WTC11 (cell line): ENCODE measurements at regions not wholly inside any gene's neighbourhood (a gene's known extent, or its start where the extent isn't known, plus 50 kb on each side); places are given as distances from the start of the nearest gene placed in this dataset.

Experiments used
- ATAC-seq: fragments of 200-7000 bp; cut with Tn5 transposase; 2 replicates; pipeline ENCODE4 v1.10.0; 2021; ENCODE audit warnings: mild to moderate bottlenecking, moderate library complexity
- CTCF ChIA-PET: fragments of 300-600 bp; sonication (Branson Sonifier 250); formaldehyde crosslinking; loops from one replicate; lab custom pipeline; 2021; ENCODE audit warnings: antibody characterized with exemption; lab: Charles Lee
- POLR2A ChIA-PET: fragments of 350-600 bp; sonication (Branson Sonifier 250); formaldehyde crosslinking; loops from one replicate; lab custom pipeline; 2021; ENCODE audit warnings: antibody characterized with exemption; lab: Charles Lee
- DNase-seq: peaks from one replicate; pipeline ENCODE4 v3.0.0; 2021; ENCODE audit warnings: low spot score
- H3K27ac Mint-ChIP-seq: 2 replicates; pipeline ENCODE4 v1.8.0; 2021; ENCODE audit warnings: mixed read lengths
- H3K27me3 Mint-ChIP-seq: 2 replicates; pipeline ENCODE4 v1.8.0; 2021; ENCODE audit warnings: low read depth, mild to moderate bottlenecking, moderate library complexity, mixed read lengths
- H3K36me3 Mint-ChIP-seq: 2 replicates; pipeline ENCODE4 v1.8.0; 2021; ENCODE audit warnings: mixed read lengths
- H3K4me1 Mint-ChIP-seq: 2 replicates; pipeline ENCODE4 v1.8.0; 2022; ENCODE audit warnings: mixed read lengths
- H3K4me3 Mint-ChIP-seq: 2 replicates; pipeline ENCODE4 v1.8.0; 2021; ENCODE audit warnings: mild to moderate bottlenecking, moderate library complexity, mixed read lengths
- H3K9me3 Mint-ChIP-seq: 2 replicates; pipeline ENCODE4 v1.8.0; 2021; ENCODE audit warnings: mixed read lengths
- CBFB ChIP-seq: sonication (generic); formaldehyde crosslinking; IDR thresholded peaks from 2 replicates; pipeline ENCODE4 v1.8.1; 2022; ENCODE audit warnings: mild to moderate bottlenecking, low read depth, missing genetic modification reagents
- EMX1 ChIP-seq: fragments of 250-450 bp; sonication (Bioruptor Pico); IDR thresholded peaks from 2 replicates; pipeline ENCODE4 v1.8.0; 2021; ENCODE audit warnings: mild to moderate bottlenecking
- FOXJ3 ChIP-seq: sonication (generic); formaldehyde crosslinking; IDR thresholded peaks from 2 replicates; pipeline ENCODE4 v1.9.0; 2021; ENCODE audit warnings: missing genetic modification reagents, mild to moderate bottlenecking, borderline replicate concordance
- FOXP1 ChIP-seq: sonication (generic); formaldehyde crosslinking; IDR thresholded peaks from 2 replicates; pipeline ENCODE4 v1.8.0; 2022; ENCODE audit warnings: missing genetic modification reagents, mild to moderate bottlenecking, moderate library complexity, borderline replicate concordance
- OVOL2 ChIP-seq: fragments of 250-450 bp; sonication (Bioruptor Pico); IDR thresholded peaks from 2 replicates; pipeline ENCODE4 v1.9.0; 2021; ENCODE audit warnings: mild to moderate bottlenecking, borderline replicate concordance
- TEAD1 ChIP-seq: sonication (generic); formaldehyde crosslinking; IDR thresholded peaks from 2 replicates; pipeline ENCODE4 v1.8.0; 2022; ENCODE audit warnings: mild to moderate bottlenecking, missing genetic modification reagents
- ZNF317 ChIP-seq: sonication (generic); formaldehyde crosslinking; IDR thresholded peaks from 2 replicates; pipeline ENCODE4 v1.8.1; 2023; ENCODE audit warnings: low read depth, mild to moderate bottlenecking, moderate library complexity, missing genetic modification reagents, borderline replicate concordance
- ZNF396 ChIP-seq: fragments of 250-450 bp; sonication (Bioruptor Pico); IDR thresholded peaks from 2 replicates; pipeline ENCODE4 v1.8.0; 2021; ENCODE audit warnings: mild to moderate bottlenecking, moderate library complexity, borderline replicate concordance
- ZNF423 ChIP-seq: fragments of 250-450 bp; sonication (Bioruptor Pico); IDR thresholded peaks from 2 replicates; pipeline ENCODE4 v2.1.2; 2022; ENCODE audit warnings: mild to moderate bottlenecking, moderate library complexity
- TF ChIP-seq, protein P1 (sequence below): fragments of 250-450 bp; sonication (Bioruptor Pico); IDR thresholded peaks from 2 replicates; pipeline ENCODE4 v1.9.0; 2021; ENCODE audit warnings: mild to moderate bottlenecking
- TF ChIP-seq, protein P2 (sequence below): sonication (generic); formaldehyde crosslinking; IDR thresholded peaks from 2 replicates; pipeline ENCODE4 v1.8.0; 2022; ENCODE audit warnings: mild to moderate bottlenecking, missing genetic modification reagents
- TF ChIP-seq, protein P3 (sequence below): sonication (generic); formaldehyde crosslinking; IDR thresholded peaks from 2 replicates; pipeline ENCODE4 v1.8.1; 2023; ENCODE audit warnings: mild to moderate bottlenecking, moderate library complexity, missing genetic modification reagents
- TF ChIP-seq, protein P4 (sequence below): sonication (generic); formaldehyde crosslinking; IDR thresholded peaks from 2 replicates; pipeline ENCODE4 v1.8.1; 2022; ENCODE audit warnings: mild to moderate bottlenecking, moderate library complexity, missing genetic modification reagents
- TF ChIP-seq, protein P5 (sequence below): sonication (generic); formaldehyde crosslinking; conservative IDR thresholded peaks from 2 replicates; pipeline ENCODE4 v1.8.1; 2022; ENCODE audit warnings: mild to moderate bottlenecking, missing genetic modification reagents
- TF ChIP-seq, protein P6 (sequence below): fragments of 250-450 bp; sonication (Bioruptor Pico); IDR thresholded peaks from 2 replicates; pipeline ENCODE4 v1.9.0; 2021; ENCODE audit warnings: mild to moderate bottlenecking
- TF ChIP-seq, protein P7 (sequence below): sonication (generic); formaldehyde crosslinking; IDR thresholded peaks from 2 replicates; pipeline ENCODE4 v1.8.0; 2022; ENCODE audit warnings: mild to moderate bottlenecking, missing genetic modification reagents
- TF ChIP-seq, protein P8 (sequence below): sonication (generic); formaldehyde crosslinking; IDR thresholded peaks from 2 replicates; pipeline ENCODE4 v1.8.0; 2022; ENCODE audit warnings: mild to moderate bottlenecking, missing genetic modification reagents
- TF ChIP-seq, protein P9 (sequence below): sonication (generic); formaldehyde crosslinking; IDR thresholded peaks from 2 replicates; pipeline ENCODE4 v1.8.1; 2022; ENCODE audit warnings: low read depth, mild to moderate bottlenecking, moderate library complexity, missing genetic modification reagents, borderline replicate concordance
- TF ChIP-seq, protein P10 (sequence below): sonication (generic); formaldehyde crosslinking; IDR thresholded peaks from 2 replicates; pipeline ENCODE4 v1.8.1; 2023; ENCODE audit warnings: mild to moderate bottlenecking, missing genetic modification reagents, moderate library complexity
- TF ChIP-seq, protein P11 (sequence below): sonication (generic); formaldehyde crosslinking; IDR thresholded peaks from 2 replicates; pipeline ENCODE4 v1.8.0; 2022; ENCODE audit warnings: missing genetic modification reagents

DNA sequence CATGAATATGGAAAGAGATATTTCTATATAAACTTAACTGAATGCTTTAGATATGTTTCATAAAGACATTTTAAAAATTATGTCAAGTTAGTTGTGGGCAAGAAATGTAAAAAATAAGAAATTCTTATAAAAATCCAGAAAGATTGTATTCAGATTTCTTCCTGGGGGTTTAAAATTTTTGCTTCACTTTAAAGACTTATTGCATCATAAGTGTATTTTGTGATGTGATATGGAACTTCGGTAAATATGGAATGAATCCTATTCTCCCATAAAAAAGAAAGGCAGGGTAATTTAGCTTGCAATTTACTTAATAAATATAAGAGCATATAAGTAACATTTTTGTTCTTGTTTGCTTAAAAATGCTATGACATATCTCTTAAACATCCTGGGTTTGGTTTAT is 104.8 kb upstream of the CWC22 start:
- Mint-ChIP-seq H3K9me3 (peaks cover 7% of the 10 kb centered on the region), H3K4me3 (no peak overlapping the region), H3K27me3 (no peaks in the 10 kb centered on the region), H3K36me3 (no peaks in the 10 kb centered on the region), H3K27ac (no peak overlapping the region), H3K4me1 (0 out of 2 replicates have a peak, but pooled peaks cover under 1% of the 10 kb centered on the region)
- ATAC-seq (no peak), DNase-seq (no peak)
- CTCF ChIA-PET: interaction anchor here (0.6 kb wide), 1 partner anchor 13 kb away, joined by 3 read pairs; no protein-coding TSS in a partner anchor
- POLR2A ChIA-PET: no interaction called here
- TF ChIP-seq FOXJ3 (CRISPR knock-in tag) (no peak), TEAD1 (CRISPR knock-in tag) (no peak), ZNF423 (CRISPR knock-in tag) (no peak), EMX1 (CRISPR knock-in tag) (no peak), CBFB (CRISPR knock-in tag) (no peak), ZNF396 (CRISPR knock-in tag) (no peak), FOXP1 (CRISPR knock-in tag) (no peak), OVOL2 (CRISPR knock-in tag) (no peak), ZNF317 (no peak)
- TF ChIP-seq, protein P1, sequence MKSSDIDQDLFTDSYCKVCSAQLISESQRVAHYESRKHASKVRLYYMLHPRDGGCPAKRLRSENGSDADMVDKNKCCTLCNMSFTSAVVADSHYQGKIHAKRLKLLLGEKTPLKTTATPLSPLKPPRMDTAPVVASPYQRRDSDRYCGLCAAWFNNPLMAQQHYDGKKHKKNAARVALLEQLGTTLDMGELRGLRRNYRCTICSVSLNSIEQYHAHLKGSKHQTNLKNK (CRISPR knock-in tag): no peak
- TF ChIP-seq, protein P2, sequence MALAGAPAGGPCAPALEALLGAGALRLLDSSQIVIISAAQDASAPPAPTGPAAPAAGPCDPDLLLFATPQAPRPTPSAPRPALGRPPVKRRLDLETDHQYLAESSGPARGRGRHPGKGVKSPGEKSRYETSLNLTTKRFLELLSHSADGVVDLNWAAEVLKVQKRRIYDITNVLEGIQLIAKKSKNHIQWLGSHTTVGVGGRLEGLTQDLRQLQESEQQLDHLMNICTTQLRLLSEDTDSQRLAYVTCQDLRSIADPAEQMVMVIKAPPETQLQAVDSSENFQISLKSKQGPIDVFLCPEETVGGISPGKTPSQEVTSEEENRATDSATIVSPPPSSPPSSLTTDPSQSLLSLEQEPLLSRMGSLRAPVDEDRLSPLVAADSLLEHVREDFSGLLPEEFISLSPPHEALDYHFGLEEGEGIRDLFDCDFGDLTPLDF (CRISPR knock-in tag): no peak
- TF ChIP-seq, protein P3, sequence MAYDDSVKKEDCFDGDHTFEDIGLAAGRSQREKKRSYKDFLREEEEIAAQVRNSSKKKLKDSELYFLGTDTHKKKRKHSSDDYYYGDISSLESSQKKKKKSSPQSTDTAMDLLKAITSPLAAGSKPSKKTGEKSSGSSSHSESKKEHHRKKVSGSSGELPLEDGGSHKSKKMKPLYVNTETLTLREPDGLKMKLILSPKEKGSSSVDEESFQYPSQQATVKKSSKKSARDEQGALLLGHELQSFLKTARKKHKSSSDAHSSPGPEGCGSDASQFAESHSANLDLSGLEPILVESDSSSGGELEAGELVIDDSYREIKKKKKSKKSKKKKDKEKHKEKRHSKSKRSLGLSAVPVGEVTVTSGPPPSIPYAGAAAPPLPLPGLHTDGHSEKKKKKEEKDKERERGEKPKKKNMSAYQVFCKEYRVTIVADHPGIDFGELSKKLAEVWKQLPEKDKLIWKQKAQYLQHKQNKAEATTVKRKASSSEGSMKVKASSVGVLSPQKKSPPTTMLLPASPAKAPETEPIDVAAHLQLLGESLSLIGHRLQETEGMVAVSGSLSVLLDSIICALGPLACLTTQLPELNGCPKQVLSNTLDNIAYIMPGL (CRISPR knock-in tag): no peak
- TF ChIP-seq, protein P4, sequence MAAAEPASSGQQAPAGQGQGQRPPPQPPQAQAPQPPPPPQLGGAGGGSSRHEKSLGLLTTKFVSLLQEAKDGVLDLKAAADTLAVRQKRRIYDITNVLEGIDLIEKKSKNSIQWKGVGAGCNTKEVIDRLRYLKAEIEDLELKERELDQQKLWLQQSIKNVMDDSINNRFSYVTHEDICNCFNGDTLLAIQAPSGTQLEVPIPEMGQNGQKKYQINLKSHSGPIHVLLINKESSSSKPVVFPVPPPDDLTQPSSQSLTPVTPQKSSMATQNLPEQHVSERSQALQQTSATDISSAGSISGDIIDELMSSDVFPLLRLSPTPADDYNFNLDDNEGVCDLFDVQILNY: no peak
- TF ChIP-seq, protein P5, sequence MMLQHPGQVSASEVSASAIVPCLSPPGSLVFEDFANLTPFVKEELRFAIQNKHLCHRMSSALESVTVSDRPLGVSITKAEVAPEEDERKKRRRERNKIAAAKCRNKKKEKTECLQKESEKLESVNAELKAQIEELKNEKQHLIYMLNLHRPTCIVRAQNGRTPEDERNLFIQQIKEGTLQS (CRISPR knock-in tag): no peak
- TF ChIP-seq, protein P6, sequence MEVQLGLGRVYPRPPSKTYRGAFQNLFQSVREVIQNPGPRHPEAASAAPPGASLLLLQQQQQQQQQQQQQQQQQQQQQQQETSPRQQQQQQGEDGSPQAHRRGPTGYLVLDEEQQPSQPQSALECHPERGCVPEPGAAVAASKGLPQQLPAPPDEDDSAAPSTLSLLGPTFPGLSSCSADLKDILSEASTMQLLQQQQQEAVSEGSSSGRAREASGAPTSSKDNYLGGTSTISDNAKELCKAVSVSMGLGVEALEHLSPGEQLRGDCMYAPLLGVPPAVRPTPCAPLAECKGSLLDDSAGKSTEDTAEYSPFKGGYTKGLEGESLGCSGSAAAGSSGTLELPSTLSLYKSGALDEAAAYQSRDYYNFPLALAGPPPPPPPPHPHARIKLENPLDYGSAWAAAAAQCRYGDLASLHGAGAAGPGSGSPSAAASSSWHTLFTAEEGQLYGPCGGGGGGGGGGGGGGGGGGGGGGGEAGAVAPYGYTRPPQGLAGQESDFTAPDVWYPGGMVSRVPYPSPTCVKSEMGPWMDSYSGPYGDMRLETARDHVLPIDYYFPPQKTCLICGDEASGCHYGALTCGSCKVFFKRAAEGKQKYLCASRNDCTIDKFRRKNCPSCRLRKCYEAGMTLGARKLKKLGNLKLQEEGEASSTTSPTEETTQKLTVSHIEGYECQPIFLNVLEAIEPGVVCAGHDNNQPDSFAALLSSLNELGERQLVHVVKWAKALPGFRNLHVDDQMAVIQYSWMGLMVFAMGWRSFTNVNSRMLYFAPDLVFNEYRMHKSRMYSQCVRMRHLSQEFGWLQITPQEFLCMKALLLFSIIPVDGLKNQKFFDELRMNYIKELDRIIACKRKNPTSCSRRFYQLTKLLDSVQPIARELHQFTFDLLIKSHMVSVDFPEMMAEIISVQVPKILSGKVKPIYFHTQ (CRISPR knock-in tag): no peak
- TF ChIP-seq, protein P7, sequence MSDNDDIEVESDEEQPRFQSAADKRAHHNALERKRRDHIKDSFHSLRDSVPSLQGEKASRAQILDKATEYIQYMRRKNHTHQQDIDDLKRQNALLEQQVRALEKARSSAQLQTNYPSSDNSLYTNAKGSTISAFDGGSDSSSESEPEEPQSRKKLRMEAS: no peak
- TF ChIP-seq, protein P8, sequence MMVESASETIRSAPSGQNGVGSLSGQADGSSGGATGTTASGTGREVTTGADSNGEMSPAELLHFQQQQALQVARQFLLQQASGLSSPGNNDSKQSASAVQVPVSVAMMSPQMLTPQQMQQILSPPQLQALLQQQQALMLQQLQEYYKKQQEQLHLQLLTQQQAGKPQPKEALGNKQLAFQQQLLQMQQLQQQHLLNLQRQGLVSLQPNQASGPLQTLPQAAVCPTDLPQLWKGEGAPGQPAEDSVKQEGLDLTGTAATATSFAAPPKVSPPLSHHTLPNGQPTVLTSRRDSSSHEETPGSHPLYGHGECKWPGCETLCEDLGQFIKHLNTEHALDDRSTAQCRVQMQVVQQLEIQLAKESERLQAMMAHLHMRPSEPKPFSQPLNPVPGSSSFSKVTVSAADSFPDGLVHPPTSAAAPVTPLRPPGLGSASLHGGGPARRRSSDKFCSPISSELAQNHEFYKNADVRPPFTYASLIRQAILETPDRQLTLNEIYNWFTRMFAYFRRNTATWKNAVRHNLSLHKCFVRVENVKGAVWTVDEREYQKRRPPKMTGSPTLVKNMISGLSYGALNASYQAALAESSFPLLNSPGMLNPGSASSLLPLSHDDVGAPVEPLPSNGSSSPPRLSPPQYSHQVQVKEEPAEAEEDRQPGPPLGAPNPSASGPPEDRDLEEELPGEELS (CRISPR knock-in tag): no peak
- TF ChIP-seq, protein P9, sequence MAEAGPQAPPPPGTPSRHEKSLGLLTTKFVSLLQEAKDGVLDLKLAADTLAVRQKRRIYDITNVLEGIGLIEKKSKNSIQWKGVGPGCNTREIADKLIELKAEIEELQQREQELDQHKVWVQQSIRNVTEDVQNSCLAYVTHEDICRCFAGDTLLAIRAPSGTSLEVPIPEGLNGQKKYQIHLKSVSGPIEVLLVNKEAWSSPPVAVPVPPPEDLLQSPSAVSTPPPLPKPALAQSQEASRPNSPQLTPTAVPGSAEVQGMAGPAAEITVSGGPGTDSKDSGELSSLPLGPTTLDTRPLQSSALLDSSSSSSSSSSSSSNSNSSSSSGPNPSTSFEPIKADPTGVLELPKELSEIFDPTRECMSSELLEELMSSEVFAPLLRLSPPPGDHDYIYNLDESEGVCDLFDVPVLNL (CRISPR knock-in tag): no peak
- TF ChIP-seq, protein P10, sequence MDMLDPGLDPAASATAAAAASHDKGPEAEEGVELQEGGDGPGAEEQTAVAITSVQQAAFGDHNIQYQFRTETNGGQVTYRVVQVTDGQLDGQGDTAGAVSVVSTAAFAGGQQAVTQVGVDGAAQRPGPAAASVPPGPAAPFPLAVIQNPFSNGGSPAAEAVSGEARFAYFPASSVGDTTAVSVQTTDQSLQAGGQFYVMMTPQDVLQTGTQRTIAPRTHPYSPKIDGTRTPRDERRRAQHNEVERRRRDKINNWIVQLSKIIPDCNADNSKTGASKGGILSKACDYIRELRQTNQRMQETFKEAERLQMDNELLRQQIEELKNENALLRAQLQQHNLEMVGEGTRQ (CRISPR knock-in tag): no peak
- TF ChIP-seq, protein P11, sequence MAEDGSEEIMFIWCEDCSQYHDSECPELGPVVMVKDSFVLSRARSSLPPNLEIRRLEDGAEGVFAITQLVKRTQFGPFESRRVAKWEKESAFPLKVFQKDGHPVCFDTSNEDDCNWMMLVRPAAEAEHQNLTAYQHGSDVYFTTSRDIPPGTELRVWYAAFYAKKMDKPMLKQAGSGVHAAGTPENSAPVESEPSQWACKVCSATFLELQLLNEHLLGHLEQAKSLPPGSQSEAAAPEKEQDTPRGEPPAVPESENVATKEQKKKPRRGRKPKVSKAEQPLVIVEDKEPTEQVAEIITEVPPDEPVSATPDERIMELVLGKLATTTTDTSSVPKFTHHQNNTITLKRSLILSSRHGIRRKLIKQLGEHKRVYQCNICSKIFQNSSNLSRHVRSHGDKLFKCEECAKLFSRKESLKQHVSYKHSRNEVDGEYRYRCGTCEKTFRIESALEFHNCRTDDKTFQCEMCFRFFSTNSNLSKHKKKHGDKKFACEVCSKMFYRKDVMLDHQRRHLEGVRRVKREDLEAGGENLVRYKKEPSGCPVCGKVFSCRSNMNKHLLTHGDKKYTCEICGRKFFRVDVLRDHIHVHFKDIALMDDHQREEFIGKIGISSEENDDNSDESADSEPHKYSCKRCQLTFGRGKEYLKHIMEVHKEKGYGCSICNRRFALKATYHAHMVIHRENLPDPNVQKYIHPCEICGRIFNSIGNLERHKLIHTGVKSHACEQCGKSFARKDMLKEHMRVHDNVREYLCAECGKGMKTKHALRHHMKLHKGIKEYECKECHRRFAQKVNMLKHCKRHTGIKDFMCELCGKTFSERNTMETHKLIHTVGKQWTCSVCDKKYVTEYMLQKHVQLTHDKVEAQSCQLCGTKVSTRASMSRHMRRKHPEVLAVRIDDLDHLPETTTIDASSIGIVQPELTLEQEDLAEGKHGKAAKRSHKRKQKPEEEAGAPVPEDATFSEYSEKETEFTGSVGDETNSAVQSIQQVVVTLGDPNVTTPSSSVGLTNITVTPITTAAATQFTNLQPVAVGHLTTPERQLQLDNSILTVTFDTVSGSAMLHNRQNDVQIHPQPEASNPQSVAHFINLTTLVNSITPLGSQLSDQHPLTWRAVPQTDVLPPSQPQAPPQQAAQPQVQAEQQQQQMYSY (CRISPR knock-in tag): no peak
